PFSK-1 (cell line): ENCODE measurements at regions not wholly inside any gene's neighbourhood (a gene's known extent, or its start where the extent isn't known, plus 50 kb on each side); places are given as distances from the start of the nearest gene placed in this dataset.

ENCODE experiments used
- POLR2AphosphoS5 ChIP-seq: IDR thresholded peaks from 2 replicates; pipeline ENCODE4 v1.6.1; 2012; ENCODE audit warnings: low read depth, mild to moderate bottlenecking, control low read depth, low read length, moderate library complexity
- SIN3A ChIP-seq: IDR thresholded peaks from 2 replicates; pipeline ENCODE4 v1.6.1; 2012; ENCODE audit warnings: mild to moderate bottlenecking, low read length, moderate library complexity, borderline replicate concordance; ENCODE audit not compliant: insufficient read depth
- TAF1 ChIP-seq: IDR thresholded peaks from 2 replicates; pipeline ENCODE4 v1.6.1; 2012; ENCODE audit warnings: low read length, control low read depth, borderline replicate concordance; ENCODE audit not compliant: insufficient read depth
- TF ChIP-seq, protein P1 (sequence below), 2 experiments: IDR thresholded peaks; 2 replicates each; pipeline versions ENCODE4 v1.6.1 to v1.8.0; 2011 to 2012; ENCODE audit warnings: low read depth in 2 of 2, low read length in 2 of 2, control low read depth in 1 of 2, inconsistent platforms in 1 of 2, mild to moderate bottlenecking in 1 of 2, moderate library complexity in 1 of 2; ENCODE audit not compliant: insufficient read depth in 1 of 2

DNA sequence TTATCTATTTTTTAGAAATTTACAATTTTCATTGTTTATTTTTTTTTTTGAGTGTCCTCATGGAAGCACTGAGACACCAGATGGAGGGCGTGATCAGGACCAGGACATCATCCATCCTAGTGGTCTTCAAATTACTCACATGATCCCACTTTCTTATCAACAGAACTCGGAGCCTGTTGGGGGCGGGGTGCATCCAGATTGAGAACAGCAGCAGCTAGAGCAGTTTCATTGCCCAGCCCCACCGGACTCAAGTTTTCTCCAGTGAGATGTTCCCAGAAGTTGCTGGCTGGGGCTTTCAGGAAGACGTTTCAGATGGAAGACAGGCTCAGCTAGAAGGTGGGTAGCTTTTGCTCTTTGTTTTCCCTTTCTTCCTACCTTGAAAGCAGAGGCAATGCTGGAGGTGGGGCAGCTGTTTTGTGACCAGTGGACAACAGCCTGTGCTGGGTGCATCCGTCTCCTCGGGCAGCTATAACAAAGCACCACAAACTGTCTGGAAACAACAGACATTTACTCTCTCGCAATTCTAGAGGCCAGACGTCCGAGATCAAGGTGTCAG is 562.1 kb downstream of the TBC1D22A start:
- TF ChIP-seq POLR2AphosphoS5 (no peak), TAF1 (no peak), SIN3A (no peak)
- TF ChIP-seq, protein P1, sequence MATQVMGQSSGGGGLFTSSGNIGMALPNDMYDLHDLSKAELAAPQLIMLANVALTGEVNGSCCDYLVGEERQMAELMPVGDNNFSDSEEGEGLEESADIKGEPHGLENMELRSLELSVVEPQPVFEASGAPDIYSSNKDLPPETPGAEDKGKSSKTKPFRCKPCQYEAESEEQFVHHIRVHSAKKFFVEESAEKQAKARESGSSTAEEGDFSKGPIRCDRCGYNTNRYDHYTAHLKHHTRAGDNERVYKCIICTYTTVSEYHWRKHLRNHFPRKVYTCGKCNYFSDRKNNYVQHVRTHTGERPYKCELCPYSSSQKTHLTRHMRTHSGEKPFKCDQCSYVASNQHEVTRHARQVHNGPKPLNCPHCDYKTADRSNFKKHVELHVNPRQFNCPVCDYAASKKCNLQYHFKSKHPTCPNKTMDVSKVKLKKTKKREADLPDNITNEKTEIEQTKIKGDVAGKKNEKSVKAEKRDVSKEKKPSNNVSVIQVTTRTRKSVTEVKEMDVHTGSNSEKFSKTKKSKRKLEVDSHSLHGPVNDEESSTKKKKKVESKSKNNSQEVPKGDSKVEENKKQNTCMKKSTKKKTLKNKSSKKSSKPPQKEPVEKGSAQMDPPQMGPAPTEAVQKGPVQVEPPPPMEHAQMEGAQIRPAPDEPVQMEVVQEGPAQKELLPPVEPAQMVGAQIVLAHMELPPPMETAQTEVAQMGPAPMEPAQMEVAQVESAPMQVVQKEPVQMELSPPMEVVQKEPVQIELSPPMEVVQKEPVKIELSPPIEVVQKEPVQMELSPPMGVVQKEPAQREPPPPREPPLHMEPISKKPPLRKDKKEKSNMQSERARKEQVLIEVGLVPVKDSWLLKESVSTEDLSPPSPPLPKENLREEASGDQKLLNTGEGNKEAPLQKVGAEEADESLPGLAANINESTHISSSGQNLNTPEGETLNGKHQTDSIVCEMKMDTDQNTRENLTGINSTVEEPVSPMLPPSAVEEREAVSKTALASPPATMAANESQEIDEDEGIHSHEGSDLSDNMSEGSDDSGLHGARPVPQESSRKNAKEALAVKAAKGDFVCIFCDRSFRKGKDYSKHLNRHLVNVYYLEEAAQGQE (IDR thresholded peaks at IDR 0.05; ENCODE audit: insufficient read depth in 1 of 2, low read depth in 2 of 2, low read length in 2 of 2) = no peak
